HG03342 (cell line): ENCODE measurements at regions not wholly inside any gene's neighbourhood (a gene's known extent, or its start where the extent isn't known, plus 50 kb on each side); places are given as distances from the start of the nearest gene placed in this dataset.
A peak's percentile ranks its signal among the peaks of the same experiment; 100 is the strongest.

ENCODE experiments used
- ATAC-seq: cut with Tn5 transposase; IDR thresholded peaks from one replicate; pipeline ENCODE4 v1.9.1; 2021; ENCODE audit warnings: mild to moderate bottlenecking, moderate library complexity; ENCODE audit not compliant: unreplicated experiment

- ATAC-seq, result no peak
Measured at GRCh38 chr3:101091489-101091888, 98.3 kb upstream of the ABI3BP start.

GRCh38 chr3:101085752-101086151 is 92.5 kb upstream of the ABI3BP start:
- no peak for ATAC-seq

- ATAC-seq, result no peak
Measured at GRCh38 chr3:101084404-101084803, 91.2 kb upstream of the ABI3BP start.

GRCh38 chr3:101081999-101082398 is 88.8 kb upstream of the ABI3BP start:
- ATAC-seq, result no peak

- no peak for ATAC-seq
Measured at GRCh38 chr3:101081446-101081845, 88.2 kb upstream of the ABI3BP start.

- no peak for ATAC-seq
Measured at GRCh38 chr3:101077361-101078011, 84.3 kb upstream of the ABI3BP start.

GRCh38 chr3:101074518-101074917 is 81.3 kb upstream of the ABI3BP start:
- ATAC-seq, result no peak

GRCh38 chr3:101072300-101072699 is 79.1 kb upstream of the ABI3BP start:
- ATAC-seq, result no peak

GRCh38 chr3:101070799-101071121 is 77.5 kb upstream of the ABI3BP start:
- ATAC-seq, result no peak

GRCh38 chr3:101069901-101070798 is 76.9 kb upstream of the ABI3BP start:
- ATAC-seq, result peak; percentile 87

GRCh38 chr3:101068876-101069606 is 75.8 kb upstream of the ABI3BP start:
- no peak for ATAC-seq

GRCh38 chr3:101066711-101067129 is 73.5 kb upstream of the ABI3BP start:
- no peak for ATAC-seq

- ATAC-seq, result no peak
Measured at GRCh38 chr3:101065962-101066361, 72.7 kb upstream of the ABI3BP start.

GRCh38 chr3:101063401-101063800 is 70.2 kb upstream of the ABI3BP start:
- no peak for ATAC-seq

GRCh38 chr3:101061312-101061711 is 68.1 kb upstream of the ABI3BP start:
- ATAC-seq, result no peak

- ATAC-seq, result no peak
Measured at GRCh38 chr3:101050866-101051265, 57.6 kb upstream of the ABI3BP start.

GRCh38 chr3:101050046-101050445 is 56.8 kb upstream of the ABI3BP start:
- no peak for ATAC-seq

- ATAC-seq, result no peak
Measured at GRCh38 chr3:101049532-101049931, 56.3 kb upstream of the ABI3BP start.

GRCh38 chr3:101043687-101044078 is 50.5 kb upstream of the ABI3BP start:
- ATAC-seq, result no peak

GRCh38 chr3:101042996-101043686 is 49.9 kb upstream of the ABI3BP start:
- ATAC-seq, result no peak
